ENCODE measurements at regions not wholly inside any gene's neighbourhood (a gene's known extent, or its start where the extent isn't known, plus 50 kb on each side); places are given as distances from the start of the nearest gene placed in this dataset.

- DNase-seq, result no peak
Observed at GRCh38 chr2:120956486-120957156, 221.0 kb downstream of the GLI2 start.

GRCh38 chr2:120957905-120958304 is 222.2 kb downstream of the GLI2 start:
- no peak for DNase-seq

- DNase-seq, result no peak
Observed at GRCh38 chr2:120958623-120959366, 223.1 kb downstream of the GLI2 start.

- DNase-seq, result no peak
Observed at GRCh38 chr2:120959426-120959825, 223.8 kb downstream of the GLI2 start.

- DNase-seq, result no peak
Observed at GRCh38 chr2:120960770-120961366, 225.2 kb downstream of the GLI2 start.

- DNase-seq, result no peak
Observed at GRCh38 chr2:120961396-120961795, 225.7 kb downstream of the GLI2 start.

- DNase-seq, result no peak
Observed at GRCh38 chr2:120963997-120964705, 228.5 kb downstream of the GLI2 start.

- no peak for DNase-seq
Observed at GRCh38 chr2:120964819-120965218, 229.2 kb downstream of the GLI2 start.

- DNase-seq, result no peak
Observed at GRCh38 chr2:120966510-120967254, 231.0 kb downstream of the GLI2 start.

GRCh38 chr2:120968307-120969015 is 232.8 kb downstream of the GLI2 start:
- no peak for DNase-seq

- DNase-seq, result no peak
Observed at GRCh38 chr2:120969613-120970355, 234.1 kb downstream of the GLI2 start.

GRCh38 chr2:120971866-120972265 is 236.2 kb downstream of the GLI2 start:
- no peak for DNase-seq

GRCh38 chr2:120972286-120972685 is 236.6 kb downstream of the GLI2 start:
- DNase-seq, result no peak

GRCh38 chr2:120973196-120973595 is 237.5 kb downstream of the GLI2 start:
- no peak for DNase-seq

- no peak for DNase-seq
Observed at GRCh38 chr2:120974950-120975349, 239.3 kb downstream of the GLI2 start.

- DNase-seq, result no peak
Observed at GRCh38 chr2:120976501-120977307, 241.0 kb downstream of the GLI2 start.

- no peak for DNase-seq
Observed at GRCh38 chr2:120977582-120978358, 242.1 kb downstream of the GLI2 start.

- no peak for DNase-seq
Observed at GRCh38 chr2:120978359-120979050, 242.8 kb downstream of the GLI2 start.

- no peak for DNase-seq
Observed at GRCh38 chr2:120979398-120979797, 243.7 kb downstream of the GLI2 start.

Measured in NCI-H1092 (cell line).